A549 (cell line): ENCODE measurements at regions not wholly inside any gene's neighbourhood (a gene's known extent, or its start where the extent isn't known, plus 50 kb on each side); places are given as distances from the start of the nearest gene placed in this dataset.

Experiments used
- CBX2 ChIP-seq: fragments of 200-600 bp; sonication (generic); IDR thresholded peaks from 2 replicates; pipeline ENCODE4 v1.6.1; 2016; ENCODE audit warnings: low read depth, mild to moderate bottlenecking, borderline replicate concordance
- CEBPB ChIP-seq, 2 experiments: fragments of >200 bp in 1 of 2; sonication (Bioruptor Twin) in 1 of 2; formaldehyde crosslinking in 1 of 2; IDR thresholded peaks; 2 replicates each; pipeline ENCODE4 v1.6.1; 2012 to 2016
- CHD2 ChIP-seq: fragments of 150-350 bp; IDR thresholded peaks from 2 replicates; pipeline ENCODE4 v1.6.1; 2014; ENCODE audit warnings: low read length; ENCODE audit not compliant: partially characterized antibody
- CHD4 ChIP-seq: fragments of 200-600 bp; sonication (generic); IDR thresholded peaks from 2 replicates; pipeline ENCODE4 v1.6.1; 2016; ENCODE audit warnings: antibody characterized with exemption, mild to moderate bottlenecking, borderline replicate concordance
- CTCF ChIP-seq: fragments of >200 bp; sonication (Bioruptor Twin); formaldehyde crosslinking; IDR thresholded peaks from 3 replicates; pipeline ENCODE4 v1.5.1; 2016
- EP300 ChIP-seq, 2 experiments: fragments of >200 bp; sonication (Bioruptor Twin); formaldehyde crosslinking; IDR thresholded peaks; 2 replicates in 1 of 2; 3 replicates in 1 of 2; pipeline ENCODE4 v1.6.1; 2016 to 2017
- FOSL2 ChIP-seq, 2 experiments: fragments of 450-650 bp in 1 of 2; fragments of >200 bp in 1 of 2; sonication (Bioruptor Twin) in 1 of 2; formaldehyde crosslinking; IDR thresholded peaks; 2 replicates each; pipeline versions ENCODE4 v1.5.0 to v1.6.1; 2016 to 2020; ENCODE audit warnings: mild to moderate bottlenecking in 1 of 2, moderate library complexity in 1 of 2
- HOXB13 ChIP-seq: fragments of 250-450 bp; sonication (Bioruptor Pico); IDR thresholded peaks from 2 replicates; pipeline ENCODE4 v1.5.0; 2020; ENCODE audit warnings: low read depth, mild to moderate bottlenecking, moderate library complexity
- JUN ChIP-seq, 2 experiments: fragments of >200 bp; sonication (Bioruptor Twin); formaldehyde crosslinking; IDR thresholded peaks; 2 replicates in 1 of 2; 3 replicates in 1 of 2; pipeline ENCODE4 v1.6.1; 2016 to 2017
- MYC ChIP-seq: IDR thresholded peaks from 2 replicates; pipeline ENCODE4 v1.6.1; 2012; ENCODE audit warnings: mild to moderate bottlenecking, inconsistent platforms, low read length, improper control_type of control experiment, borderline replicate concordance
- POLR2A ChIP-seq: IDR thresholded peaks from 2 replicates; pipeline ENCODE4 v1.6.1; 2012; ENCODE audit warnings: mild to moderate bottlenecking, low read length
- RNF2 ChIP-seq: fragments of 200-600 bp; sonication (generic); IDR thresholded peaks from 2 replicates; pipeline ENCODE4 v1.6.1; 2016; ENCODE audit warnings: low read depth, mild to moderate bottlenecking, antibody characterized with exemption, moderate library complexity, borderline replicate concordance

GRCh38 chr4:14700544-14700943, 301.7 kb upstream of the CPEB2 start:
- TF ChIP-seq CHD4 (no peak), MYC (no peak), CEBPB (IDR thresholded peaks at IDR 0.05) (no peak), POLR2A (no peak), CTCF (no peak), CBX2 (no peak), JUN (IDR thresholded peaks at IDR 0.05) (no peak), RNF2 (no peak), HOXB13 (CRISPR knock-in tag) (no peak), EP300 (IDR thresholded peaks at IDR 0.05) (no peak), FOSL2 (IDR thresholded peaks at IDR 0.05) (no peak), FOSL2 (CRISPR knock-in tag; IDR thresholded peaks at IDR 0.05) (no peak), CHD2 (no peak)
